ENCODE measurements at regions not wholly inside any gene's neighbourhood (a gene's known extent, or its start where the extent isn't known, plus 50 kb on each side); places are given as distances from the start of the nearest gene placed in this dataset.
A peak's percentile ranks its signal among the peaks of the same experiment; 100 is the strongest.

GRCh38 chr1:59018860-59019259 lies 235.0 kb upstream of the JUN start:
- no peak for DNase-seq (ENCODE audit: low read depth)
- no peak for TF ChIP-seq CTCF (conservative IDR thresholded peaks at IDR 0.05; ENCODE audit: low read length)
- no peak overlapping the region for H3K4me3 ChIP-seq (ENCODE audit: low read length)

- peak; percentile 73 for DNase-seq (ENCODE audit: low read depth)
- TF ChIP-seq CTCF (conservative IDR thresholded peaks at IDR 0.05; ENCODE audit: low read length) = no peak
- H3K4me3 ChIP-seq (ENCODE audit: low read length) = peak overlapping the region; percentile 49
Observed at GRCh38 chr1:59020151-59020997, 236.5 kb upstream of the JUN start.

- H3K4me3 ChIP-seq (ENCODE audit: low read length) = no peak overlapping the region
- TF ChIP-seq CTCF (conservative IDR thresholded peaks at IDR 0.05; ENCODE audit: low read length) = no peak
- no peak for DNase-seq (ENCODE audit: low read depth)
Observed at GRCh38 chr1:59022199-59022598, 238.4 kb upstream of the JUN start.

- no peak for TF ChIP-seq CTCF (conservative IDR thresholded peaks at IDR 0.05; ENCODE audit: low read length)
- no peak overlapping the region for H3K4me3 ChIP-seq (ENCODE audit: low read length)
- no peak for DNase-seq (ENCODE audit: low read depth)
Observed at GRCh38 chr1:59022799-59023198, 239.0 kb upstream of the JUN start.

GRCh38 chr1:59025201-59025600 lies 241.4 kb upstream of the JUN start:
- no peak overlapping the region for H3K4me3 ChIP-seq (ENCODE audit: low read length)
- peak; percentile 66 for DNase-seq (ENCODE audit: low read depth)
- TF ChIP-seq CTCF (conservative IDR thresholded peaks at IDR 0.05; ENCODE audit: low read length) = no peak

GRCh38 chr1:59025898-59026426 lies 242.1 kb upstream of the JUN start:
- no peak overlapping the region for H3K4me3 ChIP-seq (ENCODE audit: low read length)
- DNase-seq (ENCODE audit: low read depth) = peak; percentile 90
- no peak for TF ChIP-seq CTCF (conservative IDR thresholded peaks at IDR 0.05; ENCODE audit: low read length)

GRCh38 chr1:59026472-59026948 lies 242.7 kb upstream of the JUN start:
- peak; percentile 99 for DNase-seq (ENCODE audit: low read depth)
- no peak for TF ChIP-seq CTCF (conservative IDR thresholded peaks at IDR 0.05; ENCODE audit: low read length)
- H3K4me3 ChIP-seq (ENCODE audit: low read length) = no peak overlapping the region

All from AG10803 (cell line).